ENCODE measurements at regions not wholly inside any gene's neighbourhood (a gene's known extent, or its start where the extent isn't known, plus 50 kb on each side); places are given as distances from the start of the nearest gene placed in this dataset.

DNA sequence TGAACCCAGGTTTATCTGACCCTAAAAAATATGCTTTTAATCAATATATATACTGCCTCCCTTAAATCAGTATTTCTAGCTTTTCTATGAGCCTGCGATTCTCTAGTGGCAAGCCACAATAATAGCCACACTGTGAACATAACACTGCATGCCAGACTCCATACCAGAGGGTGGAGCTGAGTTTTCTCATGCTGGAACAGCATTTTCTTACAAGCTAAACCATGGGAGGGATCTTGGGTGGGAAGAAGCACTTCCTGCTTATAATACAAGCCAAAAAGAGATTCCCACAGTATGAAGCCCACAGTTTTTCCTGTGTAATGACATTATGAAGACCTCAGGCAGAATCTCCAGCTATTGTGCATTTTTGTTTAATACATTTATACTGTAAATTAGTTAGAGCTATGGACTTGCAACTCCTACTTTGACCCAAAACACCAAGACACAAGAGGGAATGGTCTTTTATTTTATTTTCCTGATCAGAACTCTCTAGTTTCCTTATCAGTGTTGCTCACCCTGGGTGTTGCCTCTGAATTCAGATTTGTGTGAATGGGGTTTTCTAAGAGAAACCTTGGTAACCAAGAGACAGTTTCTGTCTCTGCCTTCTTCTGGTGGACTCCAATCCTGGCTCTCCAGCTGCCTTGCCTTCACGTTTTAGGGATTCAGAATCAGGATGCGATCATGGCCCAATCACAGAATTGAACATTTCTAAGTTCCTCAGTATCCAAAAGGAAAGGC lies 74.5 kb upstream of the EOLA2 start (continued):
- TF ChIP-seq, protein P1, sequence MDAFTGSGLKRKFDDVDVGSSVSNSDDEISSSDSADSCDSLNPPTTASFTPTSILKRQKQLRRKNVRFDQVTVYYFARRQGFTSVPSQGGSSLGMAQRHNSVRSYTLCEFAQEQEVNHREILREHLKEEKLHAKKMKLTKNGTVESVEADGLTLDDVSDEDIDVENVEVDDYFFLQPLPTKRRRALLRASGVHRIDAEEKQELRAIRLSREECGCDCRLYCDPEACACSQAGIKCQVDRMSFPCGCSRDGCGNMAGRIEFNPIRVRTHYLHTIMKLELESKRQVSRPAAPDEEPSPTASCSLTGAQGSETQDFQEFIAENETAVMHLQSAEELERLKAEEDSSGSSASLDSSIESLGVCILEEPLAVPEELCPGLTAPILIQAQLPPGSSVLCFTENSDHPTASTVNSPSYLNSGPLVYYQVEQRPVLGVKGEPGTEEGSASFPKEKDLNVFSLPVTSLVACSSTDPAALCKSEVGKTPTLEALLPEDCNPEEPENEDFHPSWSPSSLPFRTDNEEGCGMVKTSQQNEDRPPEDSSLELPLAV (CRISPR knock-in tag; conservative IDR thresholded peaks at IDR 0.05; ENCODE audit: low read depth), result no peak

DNA sequence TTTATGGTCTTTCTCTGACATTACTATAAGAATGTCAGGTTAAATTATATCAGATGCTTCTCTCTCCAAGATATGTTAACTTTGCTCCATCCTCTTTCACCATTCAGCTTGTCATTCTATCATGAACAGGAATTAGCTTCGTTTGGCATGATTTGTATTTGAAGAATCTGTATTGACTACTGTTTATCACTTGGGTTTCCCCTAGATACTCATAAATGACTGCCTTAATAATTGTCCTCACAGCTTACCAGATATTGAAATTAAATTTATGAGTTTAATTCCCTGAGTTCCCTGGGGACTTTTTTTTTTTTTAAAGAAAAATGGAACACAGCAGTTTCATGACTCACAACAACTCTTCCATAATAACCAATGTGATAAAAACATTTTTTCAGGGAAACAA lies 76.2 kb upstream of the EOLA2 start:
- Histone ChIP-seq H3K4me2 (ENCODE audit: low read depth, low read length) (no peak overlapping the region), H4K20me1 (ENCODE audit: insufficient read depth, low read length) (no peaks in the 10 kb centered on the region), H3K79me2 (ENCODE audit: insufficient read depth, low read length) (no peaks in the 10 kb centered on the region), H3K27me3 (ENCODE audit: control insufficient read depth in 1 of 2, insufficient read depth in 2 of 2, low read length in 2 of 2) (no peaks in the 10 kb centered on the region), H3K4me3 (replicated peaks in 1 of 3; ENCODE audit: insufficient read depth in 1 of 3, low read depth in 2 of 3, low read length in 3 of 3) (no peak overlapping the region), H3K36me3 (replicated peaks in 1 of 2; ENCODE audit: control insufficient read depth in 1 of 2, insufficient read depth in 2 of 2, low read length in 2 of 2) (no peaks in the 10 kb centered on the region), H2AFZ (ENCODE audit: low read length) (no peak overlapping the region), H3K9ac (ENCODE audit: insufficient read depth, low read depth, low read length) (no peak overlapping the region), H3K27ac (ENCODE audit: extremely low read length, insufficient read depth, low read length) (no peak overlapping the region), H3K4me1 (ENCODE audit: insufficient read depth, low read length) (peaks cover 12% of the 10 kb centered on the region), H3K9me3 (ENCODE audit: low read length) (no peaks in the 10 kb centered on the region)
- DNase-seq (ENCODE audit: low spot score) (no peak), FAIRE-seq (no peak), ATAC-seq (no peak)
- intact Hi-C loops (cut with micrococcal nuclease; ENCODE audit: unreplicated experiment) (no loop called here), in situ Hi-C loops (cut with HindIII; ENCODE audit: extremely low pct_ligation_motif_present, low pct_unique_long_range_greater_than_20kb) (no loop called here)
- 64% methylated on average over 1 of the region's 1 CpG for WGBS (ENCODE audit: low lambda C conversion rate)
- POLR2A ChIA-PET, result no interaction called here
- CTCF ChIA-PET (ENCODE audit: low intra/inter-chr PET ratio, low total read pairs), result no interaction called here
- BruUV-seq (replicated peaks), result no TSS peak
- TF ChIP-seq RORA (CRISPR knock-in tag; IDR thresholded peaks at IDR 0.05), result no peak
- TF ChIP-seq IRX3 (CRISPR knock-in tag; IDR thresholded peaks at IDR 0.05; ENCODE audit: borderline replicate concordance, low read depth), result no peak
- no peak for TF ChIP-seq ZMAT3 (CRISPR knock-in tag; conservative IDR thresholded peaks at IDR 0.05)
- TF ChIP-seq ARHGAP35 (CRISPR knock-in tag; IDR thresholded peaks at IDR 0.05; ENCODE audit: borderline replicate concordance), result no peak
- no peak for TF ChIP-seq ZFX (CRISPR knock-in tag; IDR thresholded peaks at IDR 0.05; ENCODE audit: low read depth)
- no peak for TF ChIP-seq ZNF34 (CRISPR knock-in tag; IDR thresholded peaks at IDR 0.05; ENCODE audit: borderline replicate concordance)
- no peak for TF ChIP-seq GTF2F1 (IDR thresholded peaks at IDR 0.05; ENCODE audit: low read length)
- TF ChIP-seq, protein P2, sequence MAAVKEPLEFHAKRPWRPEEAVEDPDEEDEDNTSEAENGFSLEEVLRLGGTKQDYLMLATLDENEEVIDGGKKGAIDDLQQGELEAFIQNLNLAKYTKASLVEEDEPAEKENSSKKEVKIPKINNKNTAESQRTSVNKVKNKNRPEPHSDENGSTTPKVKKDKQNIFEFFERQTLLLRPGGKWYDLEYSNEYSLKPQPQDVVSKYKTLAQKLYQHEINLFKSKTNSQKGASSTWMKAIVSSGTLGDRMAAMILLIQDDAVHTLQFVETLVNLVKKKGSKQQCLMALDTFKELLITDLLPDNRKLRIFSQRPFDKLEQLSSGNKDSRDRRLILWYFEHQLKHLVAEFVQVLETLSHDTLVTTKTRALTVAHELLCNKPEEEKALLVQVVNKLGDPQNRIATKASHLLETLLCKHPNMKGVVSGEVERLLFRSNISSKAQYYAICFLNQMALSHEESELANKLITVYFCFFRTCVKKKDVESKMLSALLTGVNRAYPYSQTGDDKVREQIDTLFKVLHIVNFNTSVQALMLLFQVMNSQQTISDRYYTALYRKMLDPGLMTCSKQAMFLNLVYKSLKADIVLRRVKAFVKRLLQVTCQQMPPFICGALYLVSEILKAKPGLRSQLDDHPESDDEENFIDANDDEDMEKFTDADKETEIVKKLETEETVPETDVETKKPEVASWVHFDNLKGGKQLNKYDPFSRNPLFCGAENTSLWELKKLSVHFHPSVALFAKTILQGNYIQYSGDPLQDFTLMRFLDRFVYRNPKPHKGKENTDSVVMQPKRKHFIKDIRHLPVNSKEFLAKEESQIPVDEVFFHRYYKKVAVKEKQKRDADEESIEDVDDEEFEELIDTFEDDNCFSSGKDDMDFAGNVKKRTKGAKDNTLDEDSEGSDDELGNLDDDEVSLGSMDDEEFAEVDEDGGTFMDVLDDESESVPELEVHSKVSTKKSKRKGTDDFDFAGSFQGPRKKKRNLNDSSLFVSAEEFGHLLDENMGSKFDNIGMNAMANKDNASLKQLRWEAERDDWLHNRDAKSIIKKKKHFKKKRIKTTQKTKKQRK (IDR thresholded peaks at IDR 0.05; ENCODE audit: low read length), result no peak
- TF ChIP-seq, protein P3, sequence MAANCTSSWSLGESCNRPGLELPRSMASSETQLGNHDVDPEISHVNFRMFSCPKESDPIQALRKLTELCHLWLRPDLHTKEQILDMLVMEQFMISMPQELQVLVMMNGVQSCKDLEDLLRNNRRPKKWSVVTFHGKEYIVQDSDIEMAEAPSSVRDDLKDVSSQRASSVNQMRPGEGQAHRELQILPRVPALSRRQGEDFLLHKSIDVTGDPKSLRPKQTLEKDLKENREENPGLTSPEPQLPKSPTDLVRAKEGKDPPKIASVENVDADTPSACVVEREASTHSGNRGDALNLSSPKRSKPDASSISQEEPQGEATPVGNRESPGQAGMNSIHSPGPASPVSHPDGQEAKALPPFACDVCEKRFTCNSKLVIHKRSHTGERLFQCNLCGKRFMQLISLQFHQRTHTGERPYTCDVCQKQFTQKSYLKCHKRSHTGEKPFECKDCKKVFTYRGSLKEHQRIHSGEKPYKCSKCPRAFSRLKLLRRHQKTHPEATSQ (CRISPR knock-in tag; IDR thresholded peaks at IDR 0.05; ENCODE audit: borderline replicate concordance), result no peak
- no peak for TF ChIP-seq ZNF572 (CRISPR knock-in tag; IDR thresholded peaks at IDR 0.05)
- no peak for TF ChIP-seq AGO2 (optimal IDR thresholded peaks at IDR 0.05; ENCODE audit: low read depth, low read length)
- no peak for TF ChIP-seq ZNF10 (CRISPR knock-in tag; IDR thresholded peaks at IDR 0.05; ENCODE audit: borderline replicate concordance, low read depth)
- no peak for TF ChIP-seq ZNF20 (CRISPR knock-in tag; IDR thresholded peaks at IDR 0.05)

All from HepG2 (cell line).